Smooth muscle cell (in vitro differentiated cells): ENCODE measurements at regions not wholly inside any gene's neighbourhood (a gene's known extent, or its start where the extent isn't known, plus 50 kb on each side); places are given as distances from the start of the nearest gene placed in this dataset.

Experiments used
- DNase-seq: peaks from one replicate; lab custom pipeline; 2025; ENCODE audit not compliant: unreplicated experiment; lab: John Stamatoyannopoulos, UW
- H2AFZ ChIP-seq: fragments of 200-600 bp; sonication (generic); 2 replicates; pipeline ENCODE4 v1.6.0; 2016; ENCODE audit warnings: antibody characterized with exemption, low read depth, mild to moderate bottlenecking
- H3F3A ChIP-seq: fragments of 200-600 bp; sonication (generic); 2 replicates; pipeline ENCODE4 v1.6.0; 2017; ENCODE audit warnings: antibody characterized with exemption, low read depth
- H3K27ac ChIP-seq: fragments of 200-600 bp; sonication (generic); 2 replicates; pipeline ENCODE4 v1.5.1; 2016; ENCODE audit warnings: low read depth, mild to moderate bottlenecking
- H3K27me3 ChIP-seq: fragments of 200-600 bp; sonication (generic); 2 replicates; pipeline ENCODE4 v1.6.1; 2016; ENCODE audit warnings: low read depth, mild to moderate bottlenecking
- H3K36me3 ChIP-seq: fragments of 200-600 bp; sonication (generic); 2 replicates; pipeline ENCODE4 v1.5.1; 2016; ENCODE audit warnings: low read depth
- H3K4me1 ChIP-seq: fragments of 200-600 bp; sonication (generic); 2 replicates; pipeline ENCODE4 v1.5.1; 2016; ENCODE audit warnings: low read depth
- H3K4me2 ChIP-seq: fragments of 200-600 bp; sonication (generic); 2 replicates; pipeline ENCODE4 v1.6.0; 2016; ENCODE audit warnings: mild to moderate bottlenecking
- H3K4me3 ChIP-seq: fragments of 200-600 bp; sonication (generic); 2 replicates; pipeline ENCODE4 v1.5.1; 2016; ENCODE audit warnings: mild to moderate bottlenecking
- H3K79me2 ChIP-seq: fragments of 200-600 bp; sonication (generic); 2 replicates; pipeline ENCODE4 v1.6.0; 2016; ENCODE audit warnings: low read depth, mild to moderate bottlenecking
- H3K9ac ChIP-seq: fragments of 200-600 bp; sonication (generic); 2 replicates; pipeline ENCODE4 v1.6.0; 2016; ENCODE audit warnings: low read depth
- H3K9me3 ChIP-seq: fragments of 200-600 bp; sonication (generic); replicated peaks from 2 replicates; pipeline ENCODE4 v1.5.1; 2016; ENCODE audit warnings: low read depth
- H4K20me1 ChIP-seq: fragments of 200-600 bp; sonication (generic); 2 replicates; pipeline ENCODE4 v1.6.0; 2016; ENCODE audit warnings: low read depth
- CTCF ChIP-seq: fragments of 200-600 bp; sonication (generic); IDR thresholded peaks from 2 replicates; pipeline ENCODE4 v1.5.1; 2017; ENCODE audit warnings: borderline replicate concordance, mild to moderate bottlenecking, antibody characterized with exemption; ENCODE audit not compliant: insufficient read depth, poor library complexity, severe bottlenecking
- WGBS: methylation state at CpG from one replicate; pipeline ENCODE4 v1.1.7; 2016; ENCODE audit warnings: low lambda C conversion rate; 5-methylcytosine and 5-hydroxymethylcytosine counted together

- H3K36me3 ChIP-seq: no peaks in the 10 kb centered on the region
- TF ChIP-seq CTCF: no peak
- H4K20me1 ChIP-seq: no peaks in the 10 kb centered on the region
- no peak for DNase-seq
- WGBS: 93% methylated on average over 13 of the region's 13 CpGs
- H3K4me2 ChIP-seq: no peak overlapping the region
- no peaks in the 10 kb centered on the region for H3K27me3 ChIP-seq
- H2AFZ ChIP-seq: no peak overlapping the region
- H3K79me2 ChIP-seq: no peaks in the 10 kb centered on the region
- no peak overlapping the region for H3K9ac ChIP-seq
- H3K9me3 ChIP-seq: no peaks in the 10 kb centered on the region
- H3K27ac ChIP-seq: no peak overlapping the region
- no peaks in the 10 kb centered on the region for H3F3A ChIP-seq
- no peaks in the 10 kb centered on the region for H3K4me1 ChIP-seq
- H3K4me3 ChIP-seq: no peak overlapping the region
These were observed 60.7 kb upstream of the HELT start for GRCh38 chr4:184957446-184958115.

GRCh38 chr4:184958127-184958922, 60.0 kb upstream of the HELT start:
- no peak overlapping the region for H3K4me3 ChIP-seq
- H3K79me2 ChIP-seq: no peaks in the 10 kb centered on the region
- no peaks in the 10 kb centered on the region for H3K9me3 ChIP-seq
- 82% methylated on average over 10 of the region's 10 CpGs for WGBS
- H3K27ac ChIP-seq: no peak overlapping the region
- H3K27me3 ChIP-seq: no peaks in the 10 kb centered on the region
- no peak for TF ChIP-seq CTCF
- H3K4me2 ChIP-seq: no peak overlapping the region
- H4K20me1 ChIP-seq: no peaks in the 10 kb centered on the region
- H3K9ac ChIP-seq: no peak overlapping the region
- no peaks in the 10 kb centered on the region for H3F3A ChIP-seq
- no peaks in the 10 kb centered on the region for H3K4me1 ChIP-seq
- H2AFZ ChIP-seq: no peak overlapping the region
- H3K36me3 ChIP-seq: no peaks in the 10 kb centered on the region
- no peak for DNase-seq

GRCh38 chr4:184958923-184959210, 59.4 kb upstream of the HELT start:
- Histone ChIP-seq H2AFZ (no peak overlapping the region), H3K27me3 (no peaks in the 10 kb centered on the region), H3K79me2 (no peaks in the 10 kb centered on the region), H3K27ac (no peak overlapping the region), H3F3A (no peaks in the 10 kb centered on the region), H4K20me1 (no peaks in the 10 kb centered on the region), H3K4me3 (no peak overlapping the region), H3K4me1 (no peaks in the 10 kb centered on the region), H3K9ac (no peak overlapping the region), H3K9me3 (no peaks in the 10 kb centered on the region), H3K36me3 (no peaks in the 10 kb centered on the region), H3K4me2 (no peak overlapping the region)
- 94% methylated on average over 8 of the region's 8 CpGs for WGBS
- TF ChIP-seq CTCF: no peak
- DNase-seq: no peak

GRCh38 chr4:184959309-184959708, 59.0 kb upstream of the HELT start:
- no peaks in the 10 kb centered on the region for H3K9me3 ChIP-seq
- 93% methylated on average over 10 of the region's 10 CpGs for WGBS
- no peaks in the 10 kb centered on the region for H3F3A ChIP-seq
- H4K20me1 ChIP-seq: no peaks in the 10 kb centered on the region
- no peaks in the 10 kb centered on the region for H3K27me3 ChIP-seq
- no peaks in the 10 kb centered on the region for H3K36me3 ChIP-seq
- H2AFZ ChIP-seq: no peak overlapping the region
- H3K79me2 ChIP-seq: no peaks in the 10 kb centered on the region
- H3K4me3 ChIP-seq: no peak overlapping the region
- H3K9ac ChIP-seq: no peak overlapping the region
- H3K27ac ChIP-seq: no peak overlapping the region
- H3K4me2 ChIP-seq: no peak overlapping the region
- no peaks in the 10 kb centered on the region for H3K4me1 ChIP-seq
- TF ChIP-seq CTCF: no peak
- DNase-seq: no peak
